T-helper 1 cell treated with Interleukin-12 subunit alpha and Interleukin-12 subunit beta and Interleukin-4 antibody, amounts not matched to agents 30 ng/mL and 1 ng/mL, for 36 hours (primary cell): ENCODE measurements at regions not wholly inside any gene's neighbourhood (a gene's known extent, or its start where the extent isn't known, plus 50 kb on each side); places are given as distances from the start of the nearest gene placed in this dataset.
"Not testable (repeated sequence)": the region's sequence is repeated elsewhere in the genome, so short reads cannot be mapped to it uniquely, and the experiment has no call there.

Experiments
- intact Hi-C: fragments of 100-400 bp; cut with micrococcal nuclease; formaldehyde crosslinking; loops from one replicate; pipeline ENCODE4 v1.15.1; 2024

DNA sequence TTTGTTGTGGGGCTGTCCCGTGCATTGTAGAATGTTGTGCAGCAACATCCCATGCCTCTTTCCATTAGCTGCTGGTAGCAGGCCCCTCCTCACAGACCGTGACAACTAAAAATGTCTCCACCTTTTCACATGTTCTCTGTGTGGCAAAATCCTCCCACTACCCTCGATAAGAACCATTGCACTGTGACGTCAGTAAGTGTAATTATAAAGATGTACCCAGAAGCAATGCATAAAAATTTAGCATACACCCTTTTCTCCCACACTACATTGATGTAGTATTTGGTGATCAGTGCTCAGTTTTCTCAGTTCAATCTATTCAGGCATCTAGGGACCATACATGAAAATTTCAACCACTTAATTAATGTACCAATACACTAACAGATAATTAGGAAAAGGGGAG lies 389.9 kb downstream of the DOK5 start:
- intact Hi-C loops, result no loop called here

DNA sequence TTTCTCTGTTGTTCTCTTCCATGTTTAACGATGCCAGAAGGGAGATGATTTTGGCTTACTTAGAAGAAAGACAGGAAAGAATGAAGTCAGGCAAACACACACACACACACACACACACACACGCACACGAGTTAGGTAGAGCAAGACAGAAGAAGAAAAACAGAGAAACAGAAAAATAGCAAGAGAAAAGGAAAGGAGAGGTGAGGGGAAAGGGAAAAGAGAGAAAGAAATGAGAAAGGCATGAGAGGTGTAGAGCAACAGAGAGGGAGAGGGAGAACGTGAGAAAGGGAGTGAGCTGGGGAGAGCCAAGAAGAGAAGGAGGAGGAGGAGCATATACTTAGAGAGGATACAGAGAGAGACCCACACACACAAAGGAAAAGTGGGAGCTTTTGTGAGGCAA lies 385.3 kb downstream of the DOK5 start:
- intact Hi-C loops, result no loop called here

DNA sequence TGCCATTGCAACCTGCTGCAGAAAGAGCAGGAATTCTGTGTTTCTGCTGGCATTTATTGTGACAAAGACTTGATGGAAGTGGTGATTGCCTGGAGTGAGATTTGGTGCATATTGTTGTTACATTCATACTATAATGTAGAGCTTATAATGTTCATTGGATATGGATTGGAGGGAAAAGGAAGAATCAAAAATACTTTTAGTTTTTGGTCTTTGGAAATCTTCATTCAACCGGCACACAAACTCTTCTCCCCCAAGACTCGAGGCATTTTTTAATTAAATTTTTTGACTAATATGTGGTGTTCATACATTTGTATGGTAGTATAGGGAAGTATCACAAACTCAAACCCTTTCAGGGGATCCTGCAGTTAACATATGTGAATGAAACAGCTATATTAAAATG lies 380.8 kb downstream of the DOK5 start:
- intact Hi-C loops, result no loop called here

DNA sequence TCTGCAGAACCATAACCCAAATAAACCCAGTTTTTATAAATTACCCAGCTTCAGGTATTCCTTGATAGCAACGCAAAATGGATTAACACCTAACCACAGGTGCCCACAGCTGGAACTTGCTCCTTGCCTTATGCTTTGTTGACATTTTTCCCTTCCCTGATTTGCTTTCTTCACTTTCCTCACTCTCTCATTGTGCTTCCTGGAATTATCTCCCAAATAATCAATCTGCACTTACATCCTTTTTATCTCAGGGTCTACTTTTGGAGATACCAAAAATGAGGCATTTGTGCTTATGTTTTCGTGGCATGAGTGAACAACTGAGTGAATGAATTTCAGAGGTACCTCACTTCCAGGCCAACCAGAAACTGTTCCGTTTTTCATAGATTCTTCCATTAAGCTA lies 374.3 kb downstream of the DOK5 start:
- intact Hi-C loops, result no loop called here

DNA sequence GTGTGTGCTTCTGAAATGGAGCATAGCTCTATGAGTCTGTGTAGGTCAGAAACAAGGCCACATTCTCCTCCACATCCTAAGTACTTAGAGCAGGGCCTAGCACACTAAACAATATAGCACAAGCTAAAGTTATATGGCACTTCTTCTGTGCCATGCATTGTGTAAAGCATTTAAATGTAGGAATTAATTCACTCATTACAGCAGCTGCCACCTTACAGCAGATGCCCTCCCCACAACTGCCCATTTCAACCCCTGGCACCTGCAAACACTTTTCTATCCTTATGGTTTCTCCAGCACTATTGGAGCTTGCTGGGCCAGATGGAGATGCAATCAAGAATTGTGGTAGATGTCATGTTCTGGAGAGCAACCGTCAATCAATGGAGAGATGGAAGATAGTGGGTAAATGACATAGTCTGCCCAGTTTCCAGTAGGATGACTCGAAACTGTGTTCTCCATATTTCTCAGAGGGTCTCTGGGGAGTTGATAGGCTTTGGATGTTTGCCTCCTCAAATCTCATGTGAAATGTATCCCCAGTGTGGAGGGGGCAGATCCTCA lies 373.7 kb downstream of the DOK5 start:
- intact Hi-C loops, result no loop called here

DNA sequence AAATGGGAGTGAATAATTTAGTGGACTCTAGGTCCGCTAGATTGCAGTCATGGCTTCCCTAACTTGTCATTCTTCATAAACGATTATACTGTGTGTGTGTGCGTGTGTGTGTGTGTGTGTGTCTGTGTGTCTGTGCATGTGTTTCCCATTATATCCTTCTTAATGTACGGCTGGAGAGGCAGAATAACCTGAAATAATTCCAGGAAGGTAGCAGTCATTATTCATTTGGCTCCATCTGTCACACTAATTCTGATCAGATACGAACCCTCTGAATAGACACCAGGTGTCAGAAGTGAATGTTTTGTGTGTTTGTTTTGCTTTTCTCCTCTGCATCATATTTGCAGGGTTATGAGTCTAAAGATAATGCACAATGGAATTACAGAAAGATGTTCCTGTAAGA lies 372.9 kb downstream of the DOK5 start:
- intact Hi-C loops, result no loop called here

DNA sequence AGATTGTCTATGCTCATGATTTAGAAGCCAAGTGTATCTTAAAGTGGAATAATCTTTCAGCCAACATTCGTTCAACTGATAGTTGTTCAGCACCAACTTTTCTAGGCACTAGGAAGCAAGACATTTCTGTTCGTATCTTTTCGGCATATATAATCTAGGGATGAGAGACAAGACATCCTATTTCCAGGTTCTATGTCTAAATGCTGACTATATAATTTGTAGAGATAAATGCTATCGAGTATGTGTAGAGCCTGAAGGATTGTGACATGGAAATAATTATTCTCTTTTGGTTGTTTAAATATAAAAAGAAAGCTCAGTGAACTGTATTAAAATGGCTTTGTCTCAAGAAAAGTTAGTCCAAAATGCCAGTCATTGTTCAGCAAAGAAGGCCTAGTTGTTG lies 371.6 kb downstream of the DOK5 start:
- intact Hi-C loops, result no loop called here

DNA sequence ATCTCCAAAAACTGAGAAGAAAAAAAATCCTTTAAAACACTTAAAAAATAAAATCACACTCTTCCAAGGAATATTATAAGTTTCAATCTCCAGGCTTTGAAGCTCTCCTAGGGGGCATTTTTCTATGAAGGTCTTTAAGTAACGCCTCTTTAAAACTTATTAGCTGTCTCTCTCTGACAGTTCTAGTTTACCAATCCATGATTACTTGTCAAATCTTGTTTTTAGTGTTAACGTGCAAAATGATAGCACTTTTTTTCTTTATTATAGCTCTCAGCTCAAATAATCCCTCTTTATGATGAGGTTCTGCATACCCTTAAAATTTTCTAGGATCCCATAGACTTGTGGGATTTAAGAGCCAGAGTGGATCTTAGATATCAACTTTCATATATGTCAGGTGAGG lies 369.0 kb downstream of the DOK5 start:
- intact Hi-C loops, result no loop called here

DNA sequence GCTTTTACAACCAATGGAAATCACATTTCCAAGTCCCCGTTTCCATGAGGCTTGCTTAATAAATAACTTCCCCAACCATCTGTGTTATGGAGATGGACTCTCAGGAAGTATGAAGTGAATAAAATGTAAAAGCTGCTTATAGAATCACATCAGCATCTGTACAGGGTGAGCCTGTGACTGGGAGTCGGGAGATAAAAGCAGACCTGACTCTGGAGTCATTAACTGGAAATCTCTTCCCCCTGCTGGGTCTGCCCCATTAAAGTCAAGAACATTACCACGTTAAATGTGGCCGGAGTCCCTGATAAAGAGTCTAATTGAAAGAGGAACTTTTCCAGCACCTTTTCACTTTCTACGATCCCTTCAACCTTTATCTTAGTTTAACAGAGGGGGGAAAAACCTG lies 368.5 kb downstream of the DOK5 start:
- intact Hi-C loops, result no loop called here

DNA sequence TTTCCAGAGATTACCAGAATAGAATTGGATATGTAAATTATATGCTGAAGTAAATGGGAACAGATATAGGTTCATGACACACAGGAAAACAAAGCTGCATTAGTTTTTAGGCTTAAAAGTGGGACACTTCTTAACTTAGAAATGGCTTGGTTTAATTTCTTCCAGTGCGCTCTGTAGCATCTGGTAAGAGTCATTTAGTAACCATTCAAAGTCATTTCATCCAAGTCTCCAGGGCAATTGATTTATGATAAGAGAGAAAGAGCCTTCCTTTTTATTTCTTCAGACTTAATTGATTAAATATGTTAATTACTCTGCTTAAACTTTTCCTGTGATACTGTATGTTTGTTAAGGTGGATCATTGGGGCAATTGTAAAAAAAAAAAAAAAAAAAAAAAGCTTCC lies 368.0 kb downstream of the DOK5 start:
- intact Hi-C loops, result no loop called here

DNA sequence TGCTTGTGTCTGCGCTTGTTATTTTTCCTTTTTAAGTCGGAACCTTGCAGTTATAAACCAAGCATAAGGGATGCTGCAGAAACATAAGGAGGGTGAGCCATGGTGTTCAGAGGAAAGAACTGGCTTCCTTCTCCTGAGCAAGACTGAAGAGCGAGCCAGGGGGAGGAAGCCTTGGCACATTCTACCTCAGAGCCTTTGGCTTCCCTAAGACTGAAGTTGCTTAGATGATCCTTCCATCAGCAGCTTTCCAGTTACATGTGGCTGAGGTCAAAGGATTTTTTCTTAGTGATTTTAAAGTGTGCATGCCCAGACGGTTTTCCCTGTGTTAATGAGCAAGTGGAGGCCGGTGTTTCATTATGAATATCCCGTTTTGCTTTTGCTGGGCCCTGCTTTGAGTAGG lies 363.8 kb downstream of the DOK5 start:
- intact Hi-C loops, result no loop called here

DNA sequence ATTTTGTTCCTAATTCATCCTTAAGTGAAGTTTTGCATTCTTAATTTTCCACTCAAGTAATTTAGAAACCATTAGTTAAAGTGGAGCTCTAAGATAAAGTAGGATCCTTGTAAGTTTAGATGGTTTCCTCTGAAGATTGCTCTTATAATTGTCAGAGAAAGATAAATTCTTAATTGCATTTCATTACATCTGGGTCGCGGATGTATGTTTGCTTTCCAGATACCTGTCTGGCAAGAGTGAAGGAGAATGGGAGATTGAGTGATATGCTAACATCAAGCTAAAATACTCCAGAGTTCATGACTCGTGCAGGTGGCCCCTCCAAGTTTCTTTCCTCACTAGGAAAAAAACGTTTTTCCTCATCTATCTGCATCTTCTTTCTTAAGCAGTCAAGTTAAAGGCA lies 361.8 kb downstream of the DOK5 start:
- intact Hi-C loops, result no loop called here

DNA sequence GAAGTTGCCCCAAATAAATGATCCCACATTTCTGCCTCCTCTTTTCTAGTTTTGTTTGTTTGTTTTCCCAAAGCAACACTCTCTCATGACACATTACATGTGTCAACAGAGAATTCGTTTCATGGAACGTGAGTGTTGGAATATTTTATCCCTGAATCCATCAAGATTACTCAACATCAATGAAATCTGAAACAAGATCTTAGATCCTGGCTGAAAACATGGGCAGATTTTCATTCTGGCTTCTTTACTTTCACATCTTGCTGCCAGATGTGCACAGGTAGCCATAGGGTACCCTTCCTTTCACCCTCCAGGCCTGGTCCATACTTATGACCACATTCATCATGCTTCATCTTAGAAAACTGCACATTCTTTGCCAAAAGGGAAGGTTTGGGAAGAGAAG lies 347.0 kb downstream of the DOK5 start:
- intact Hi-C loops, result no loop called here

DNA sequence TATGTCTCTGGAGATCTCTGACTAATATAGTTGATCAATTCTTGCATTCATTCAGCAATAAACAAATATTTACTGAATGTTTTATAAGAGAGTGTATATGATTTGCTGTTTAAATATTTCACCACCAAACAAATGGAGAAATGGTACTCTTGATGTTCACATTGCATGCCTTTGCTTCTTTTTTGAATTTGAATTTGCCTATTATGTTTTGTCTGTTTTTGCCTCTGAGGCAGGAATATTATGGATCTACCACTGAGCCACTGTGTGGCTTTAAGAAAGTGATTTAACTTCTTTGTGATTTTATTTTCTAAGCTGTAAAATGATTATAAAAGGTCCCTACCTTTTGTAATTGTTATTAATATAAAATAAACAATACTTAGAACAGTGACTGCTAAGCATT lies 345.0 kb downstream of the DOK5 start:
- intact Hi-C loops, result no loop called here

DNA sequence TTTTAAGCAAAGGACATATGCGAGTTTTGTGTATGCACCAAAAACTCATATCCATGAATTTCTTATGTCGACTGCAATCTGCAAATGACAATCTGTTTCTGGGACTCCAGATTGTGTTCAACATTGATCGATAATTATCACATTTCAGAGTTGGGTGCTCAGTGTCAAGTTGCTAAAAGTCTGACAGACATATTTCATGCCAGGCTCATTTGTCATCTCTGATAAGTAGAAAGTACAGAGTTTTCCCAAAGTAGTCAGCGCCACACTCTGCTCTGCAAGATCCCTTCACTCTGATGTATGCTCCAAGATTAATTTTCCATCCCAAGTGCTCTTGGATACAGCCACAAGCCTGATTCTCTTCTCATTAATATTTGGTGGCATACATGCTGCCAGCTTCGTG lies 331.1 kb downstream of the DOK5 start:
- intact Hi-C loops, result no loop called here

DNA sequence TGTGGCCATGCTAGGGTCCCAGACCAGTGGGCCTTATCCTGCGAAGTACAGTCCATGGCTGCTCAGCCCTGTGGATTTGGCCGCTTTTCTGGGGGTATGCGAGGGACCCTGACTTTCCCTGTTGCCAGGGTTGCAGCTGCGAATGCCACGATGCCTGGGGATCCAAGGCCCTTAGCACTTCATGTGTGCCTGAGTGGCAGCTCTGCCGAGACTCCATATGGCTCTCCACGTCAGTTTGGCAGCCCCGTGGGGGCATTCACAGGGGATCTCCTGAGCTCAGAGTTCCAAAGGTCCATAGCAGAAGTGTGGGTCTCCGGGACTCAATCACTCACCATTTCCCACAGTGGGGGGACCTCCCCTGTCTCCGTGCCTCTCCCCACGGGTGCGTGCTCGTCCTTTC lies 319.5 kb downstream of the DOK5 start:
- intact Hi-C loops, result no loop called here

DNA sequence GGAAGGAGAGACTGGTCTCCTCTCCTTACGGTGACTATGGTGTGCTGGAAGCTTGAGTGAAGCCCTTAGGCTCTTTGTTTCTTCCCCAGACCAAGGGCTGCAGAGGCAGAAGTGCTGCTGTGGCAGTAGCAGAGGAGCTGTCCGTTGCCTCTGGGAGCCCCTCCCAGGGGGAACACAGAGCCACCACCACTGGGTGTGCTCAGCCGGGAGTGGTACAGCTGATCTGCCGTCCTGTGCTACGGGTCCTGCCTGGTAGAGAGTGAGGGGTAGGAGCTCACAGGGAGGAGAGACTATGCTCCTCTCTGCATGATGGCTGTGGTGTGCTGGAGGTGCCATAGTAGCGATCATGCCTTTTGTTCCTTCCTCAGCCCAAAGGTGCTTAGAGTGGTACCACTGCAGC lies 318.7 kb downstream of the DOK5 start:
- intact Hi-C loops, result no loop called here

DNA sequence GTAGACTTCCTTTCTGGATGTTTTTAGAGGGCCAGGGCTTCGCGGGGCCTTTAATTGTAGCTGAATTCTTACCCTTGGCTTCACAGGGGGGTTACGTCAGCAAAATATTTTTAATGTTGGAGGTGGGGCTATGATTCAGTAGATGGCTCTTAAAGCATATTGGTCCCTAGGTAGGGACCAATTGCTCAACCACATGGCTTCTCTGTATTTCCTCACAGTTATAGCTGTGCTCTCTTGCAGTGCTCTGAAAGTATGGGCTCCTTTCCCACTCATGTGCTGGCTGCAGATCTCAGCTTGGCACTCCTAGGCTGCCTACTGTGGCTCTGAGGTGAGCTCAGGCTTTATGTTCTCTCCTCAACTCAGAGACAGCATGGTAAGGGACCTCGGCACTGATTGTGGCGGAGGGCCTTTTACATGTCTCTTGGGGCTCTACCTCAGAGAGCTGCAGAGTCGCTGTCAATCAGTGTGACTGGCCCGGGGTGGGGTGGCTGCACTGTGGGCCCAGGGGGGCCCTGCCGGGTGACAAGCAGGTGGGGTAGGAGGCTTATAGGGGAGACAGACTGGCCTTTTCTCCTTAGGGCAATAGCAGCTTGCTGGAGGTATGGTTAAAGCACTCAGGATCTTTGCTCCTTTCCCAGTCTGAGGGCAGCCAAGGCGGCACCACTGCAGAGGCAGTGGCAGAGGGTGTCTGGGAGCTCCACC lies 318.0 kb downstream of the DOK5 start:
- intact Hi-C loops, result no loop called here

DNA sequence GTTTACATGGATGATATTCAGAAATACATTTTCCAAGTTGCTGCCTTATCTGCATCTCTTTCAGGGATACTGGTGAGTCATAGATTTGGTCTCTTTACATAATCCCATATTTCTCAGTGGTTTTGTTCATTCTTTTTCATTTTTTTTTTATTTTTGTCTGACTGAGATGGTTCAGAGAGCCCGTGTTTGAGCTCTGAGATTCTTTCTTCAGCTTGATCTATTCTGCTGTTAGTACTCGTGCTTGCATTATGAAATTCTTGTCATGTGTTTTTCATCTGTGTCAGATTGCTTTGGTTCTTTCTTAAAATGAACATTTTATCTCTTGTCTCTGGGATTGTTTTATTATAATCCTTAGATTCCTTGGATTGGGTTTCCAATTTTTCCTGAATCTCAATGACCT lies 317.3 kb downstream of the DOK5 start:
- intact Hi-C loops, result no loop called here

DNA sequence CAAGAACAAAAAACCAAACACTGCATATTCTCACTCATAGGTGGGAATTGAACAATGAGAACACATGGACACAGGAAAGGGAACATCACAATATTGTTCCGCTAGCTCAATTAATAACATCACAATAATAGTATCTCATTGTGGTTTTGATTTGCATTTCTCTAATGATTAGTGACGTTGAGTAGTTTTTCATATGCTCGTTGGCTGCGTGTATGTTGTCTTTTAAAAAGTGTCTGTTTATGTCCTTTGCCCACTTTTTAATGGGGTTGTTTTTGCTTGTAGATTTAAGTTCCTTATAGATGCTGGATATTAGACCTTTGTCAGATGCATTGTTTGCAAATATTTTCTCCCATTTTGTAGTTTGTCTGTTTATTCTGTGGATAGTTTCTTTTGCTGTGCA lies 312.9 kb downstream of the DOK5 start:
- intact Hi-C loops, result not testable (repeated sequence)

DNA sequence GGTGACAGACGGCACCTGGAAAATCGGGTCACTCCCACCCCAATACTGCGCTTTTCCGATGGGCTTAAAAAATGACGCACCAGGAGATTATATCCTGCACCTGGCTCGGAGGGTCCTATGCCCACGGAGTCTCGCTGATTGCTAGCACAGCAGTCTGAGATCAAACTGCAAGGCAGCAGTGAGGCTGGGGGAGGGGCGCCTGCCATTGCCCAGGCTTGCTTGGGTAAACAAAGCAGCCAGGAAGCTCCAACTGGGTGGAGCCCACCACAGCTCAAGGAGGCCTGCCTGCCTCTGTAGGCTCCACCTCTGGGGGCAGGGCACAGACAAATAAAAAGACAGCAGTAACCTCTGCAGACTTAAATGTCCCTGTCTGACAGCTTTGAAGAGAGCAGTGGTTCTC lies 307.4 kb downstream of the DOK5 start:
- intact Hi-C loops, result not testable (repeated sequence)

DNA sequence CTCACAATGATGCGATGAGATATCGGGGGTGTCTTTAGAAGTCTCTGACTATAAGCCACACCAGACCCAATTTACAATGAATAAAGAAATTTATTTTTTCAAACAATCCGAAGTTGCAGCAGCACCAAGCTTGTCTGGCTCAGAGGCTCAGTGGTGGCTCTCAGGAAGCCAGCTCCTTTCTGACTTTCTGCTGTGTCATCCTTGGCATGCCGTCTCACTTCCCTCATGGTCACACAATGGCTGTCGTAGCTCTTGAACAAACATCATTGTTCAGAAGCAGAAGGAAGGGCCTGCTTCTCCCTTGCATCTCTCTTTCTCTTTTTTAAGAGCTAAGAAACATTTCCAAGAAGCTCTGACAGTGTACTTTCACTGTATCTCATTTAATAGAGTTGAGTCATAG lies 299.0 kb downstream of the DOK5 start:
- intact Hi-C loops, result no loop called here

DNA sequence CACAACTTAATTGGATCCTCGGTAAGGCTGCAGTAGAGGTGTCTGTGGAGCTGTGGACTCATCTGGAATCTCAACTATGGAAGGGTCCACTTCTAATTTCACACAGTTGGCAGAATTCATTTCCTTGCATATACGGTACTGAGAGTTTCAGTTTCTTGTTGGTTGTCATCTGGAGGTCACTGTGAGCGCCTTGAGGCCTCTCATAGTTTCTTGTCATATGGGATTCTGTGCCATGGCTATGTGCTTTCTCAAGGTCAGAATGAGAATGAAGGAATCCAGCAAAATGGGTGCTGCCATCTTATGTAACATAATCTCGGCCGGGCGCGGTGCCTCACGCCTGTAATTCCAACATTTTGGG lies 298.2 kb downstream of the DOK5 start:
- intact Hi-C loops, result no loop called here
